ENCODE measurements at regions not wholly inside any gene's neighbourhood (a gene's known extent, or its start where the extent isn't known, plus 50 kb on each side); places are given as distances from the start of the nearest gene placed in this dataset.

DNA sequence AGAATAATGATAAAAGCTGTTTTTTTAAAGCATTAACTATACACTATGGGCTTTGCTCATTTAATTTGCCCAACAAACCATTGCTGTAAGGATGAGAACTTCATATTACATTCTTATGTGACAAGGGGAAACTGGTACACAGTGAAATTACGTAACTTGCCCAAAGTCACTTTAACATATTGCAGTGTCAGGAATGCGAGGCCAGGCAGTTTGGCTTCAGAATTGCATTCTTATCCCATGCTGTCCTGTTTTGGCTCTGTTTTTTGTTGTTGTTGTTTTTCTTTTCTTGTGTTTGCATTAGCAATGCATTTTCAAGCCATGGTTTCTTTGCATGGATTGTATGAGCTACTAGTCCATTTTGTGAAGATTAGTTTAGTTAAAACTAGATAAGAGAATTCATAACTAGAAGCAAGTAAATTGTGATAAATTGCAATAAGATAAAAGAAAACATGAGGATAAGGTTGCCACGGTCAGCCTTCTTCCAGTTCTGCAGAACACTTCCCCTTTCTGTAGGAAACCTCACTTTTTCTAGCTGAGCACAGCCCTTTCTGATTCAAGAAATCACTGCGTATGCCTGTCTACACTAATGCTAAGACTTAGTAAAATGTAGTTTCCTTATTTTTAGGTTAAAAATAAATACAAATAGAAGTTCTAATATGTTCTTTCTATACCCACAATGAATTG is 221.3 kb upstream of the KCNJ16 start:
- no peaks in the 10 kb centered on the region for H3K9me3 ChIP-seq (ENCODE audit: control insufficient read depth, insufficient read depth, low read length)
- no peaks in the 10 kb centered on the region for H3K27me3 ChIP-seq (ENCODE audit: control insufficient read depth, insufficient read depth, low read length)
- CTCF ChIA-PET = no interaction called here
- H3K27ac ChIP-seq (ENCODE audit: low read depth, low read length) = no peak overlapping the region
- no peak for DNase-seq (ENCODE audit: low read depth, low spot score)
- H3K4me3 ChIP-seq (ENCODE audit: low read depth, low read length) = no peak overlapping the region
- POLR2A ChIA-PET = interaction anchor here (1.0 kb wide), 1 partner anchor 18 kb away, joined by 4 read pairs; no protein-coding TSS in a partner anchor
- TF ChIP-seq, protein P1, sequence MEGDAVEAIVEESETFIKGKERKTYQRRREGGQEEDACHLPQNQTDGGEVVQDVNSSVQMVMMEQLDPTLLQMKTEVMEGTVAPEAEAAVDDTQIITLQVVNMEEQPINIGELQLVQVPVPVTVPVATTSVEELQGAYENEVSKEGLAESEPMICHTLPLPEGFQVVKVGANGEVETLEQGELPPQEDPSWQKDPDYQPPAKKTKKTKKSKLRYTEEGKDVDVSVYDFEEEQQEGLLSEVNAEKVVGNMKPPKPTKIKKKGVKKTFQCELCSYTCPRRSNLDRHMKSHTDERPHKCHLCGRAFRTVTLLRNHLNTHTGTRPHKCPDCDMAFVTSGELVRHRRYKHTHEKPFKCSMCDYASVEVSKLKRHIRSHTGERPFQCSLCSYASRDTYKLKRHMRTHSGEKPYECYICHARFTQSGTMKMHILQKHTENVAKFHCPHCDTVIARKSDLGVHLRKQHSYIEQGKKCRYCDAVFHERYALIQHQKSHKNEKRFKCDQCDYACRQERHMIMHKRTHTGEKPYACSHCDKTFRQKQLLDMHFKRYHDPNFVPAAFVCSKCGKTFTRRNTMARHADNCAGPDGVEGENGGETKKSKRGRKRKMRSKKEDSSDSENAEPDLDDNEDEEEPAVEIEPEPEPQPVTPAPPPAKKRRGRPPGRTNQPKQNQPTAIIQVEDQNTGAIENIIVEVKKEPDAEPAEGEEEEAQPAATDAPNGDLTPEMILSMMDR (IDR thresholded peaks at IDR 0.05; ENCODE audit: low read depth, low read length) = no peak

DNA sequence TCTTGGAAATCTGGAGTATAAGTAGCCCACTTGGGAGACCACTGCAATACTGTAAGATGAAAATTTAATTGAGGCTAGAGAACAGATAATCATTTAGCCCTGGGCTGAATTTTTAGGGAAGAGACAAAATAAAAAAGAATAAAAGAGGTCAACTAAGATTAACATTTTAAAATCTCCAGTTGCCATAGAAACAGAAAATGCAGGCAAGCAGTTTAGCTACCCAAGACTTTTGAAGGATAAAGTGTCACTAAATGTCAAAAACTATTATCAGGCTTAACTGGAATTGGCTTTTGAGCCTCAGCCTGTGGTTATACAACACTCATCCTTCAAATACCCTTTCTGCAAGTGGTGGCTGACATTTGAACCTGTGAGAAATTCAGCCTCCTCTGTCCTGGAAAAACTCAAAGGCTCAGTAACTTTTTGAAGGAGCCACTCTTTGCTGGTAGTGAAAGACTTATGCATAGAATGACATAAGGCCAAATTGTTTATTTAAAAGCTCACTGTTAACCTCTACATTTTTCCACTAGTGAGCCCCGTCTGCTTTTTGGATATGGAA is 220.7 kb upstream of the KCNJ16 start:
- CTCF ChIA-PET = no interaction called here
- DNase-seq (ENCODE audit: low read depth, low spot score) = no peak

DNA sequence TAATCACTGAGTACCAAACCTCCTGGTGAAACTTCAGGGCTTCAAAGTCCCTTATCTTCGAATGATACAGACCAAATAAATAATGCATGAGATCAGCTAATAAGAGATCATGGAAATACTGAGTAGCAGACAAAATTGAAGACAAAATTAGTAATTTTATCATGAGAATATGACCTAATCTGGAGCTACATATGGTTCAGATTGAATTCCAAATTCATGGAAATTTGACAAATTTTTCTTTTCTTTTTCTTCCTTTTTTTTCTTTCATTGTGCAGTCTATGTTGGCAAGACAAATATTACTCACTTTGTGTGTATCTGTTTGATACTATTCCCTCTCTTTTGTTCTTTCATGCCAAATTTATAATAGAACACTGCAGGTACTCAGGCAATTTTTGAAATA is 218.1 kb upstream of the KCNJ16 start:
- H3K9me3 ChIP-seq (ENCODE audit: control insufficient read depth, insufficient read depth, low read length) = 0 out of 2 replicates have a peak, but pooled peaks cover 4% of the 10 kb centered on the region
- DNase-seq (ENCODE audit: low read depth, low spot score) = no peak
- H3K27me3 ChIP-seq (ENCODE audit: control insufficient read depth, insufficient read depth, low read length) = no peaks in the 10 kb centered on the region
- ChIA-PET POLR2A (no interaction called here), CTCF (no interaction called here)
- TF ChIP-seq, protein P1 (IDR thresholded peaks at IDR 0.05; ENCODE audit: low read depth, low read length) = no peak
- no peak overlapping the region for H3K4me3 ChIP-seq (ENCODE audit: low read depth, low read length)
- H3K27ac ChIP-seq (ENCODE audit: low read depth, low read length) = no peak overlapping the region

More for the DNA sequence above, 220.7 kb upstream of the KCNJ16 start:
- TF ChIP-seq, protein P1 (IDR thresholded peaks at IDR 0.05; ENCODE audit: low read depth, low read length) = no peak
- POLR2A ChIA-PET = no interaction called here
- no peak overlapping the region for H3K4me3 ChIP-seq (ENCODE audit: low read depth, low read length)
- no peak overlapping the region for H3K27ac ChIP-seq (ENCODE audit: low read depth, low read length)
- no peaks in the 10 kb centered on the region for H3K27me3 ChIP-seq (ENCODE audit: control insufficient read depth, insufficient read depth, low read length)
- no peaks in the 10 kb centered on the region for H3K9me3 ChIP-seq (ENCODE audit: control insufficient read depth, insufficient read depth, low read length)

DNA sequence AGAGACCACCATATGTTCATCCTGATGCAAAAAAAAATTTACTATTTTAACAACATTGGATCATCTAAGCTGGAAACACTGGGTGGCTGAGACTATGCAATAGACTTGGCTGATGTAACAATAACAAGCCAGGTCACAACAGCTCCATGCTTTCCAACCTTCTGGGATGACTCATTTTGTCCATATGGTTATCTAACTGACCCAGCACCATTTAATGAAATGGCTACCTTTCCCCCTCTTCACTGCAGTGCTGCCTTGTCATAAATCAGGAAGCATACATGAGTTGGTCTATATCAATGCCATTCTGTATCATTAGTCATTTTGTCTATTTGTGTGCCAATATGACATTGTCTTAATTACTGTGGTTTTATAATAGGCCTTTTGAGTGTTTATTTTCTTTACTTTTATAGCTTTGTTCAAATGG is 217.6 kb upstream of the KCNJ16 start:
- POLR2A ChIA-PET = no interaction called here
- no peak overlapping the region for H3K27ac ChIP-seq (ENCODE audit: low read depth, low read length)

DNA sequence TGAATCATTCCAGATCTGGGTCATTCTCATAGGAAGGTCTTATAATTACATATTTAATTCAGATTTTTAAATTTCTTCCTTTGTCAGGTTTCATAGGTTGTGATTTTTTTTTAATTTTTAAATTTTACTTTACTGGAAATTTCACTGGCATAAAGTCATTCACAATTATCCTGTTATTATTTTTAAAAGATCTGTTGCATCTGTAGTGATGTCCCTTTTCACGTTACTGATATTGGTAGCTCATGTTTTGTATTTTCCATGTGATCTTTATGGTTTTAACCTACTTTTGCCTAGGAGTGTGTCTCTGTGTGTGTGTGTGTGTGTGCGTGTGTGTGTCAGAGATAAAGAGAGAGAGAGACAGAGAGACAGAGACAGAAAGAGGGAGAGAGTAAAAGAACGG is 216.6 kb upstream of the KCNJ16 start:
- TF ChIP-seq, protein P1 (IDR thresholded peaks at IDR 0.05; ENCODE audit: low read depth, low read length) = no peak
- no peak for DNase-seq (ENCODE audit: low read depth, low spot score)
- POLR2A ChIA-PET = no interaction called here

More for the DNA sequence above, 217.6 kb upstream of the KCNJ16 start:
- CTCF ChIA-PET = no interaction called here
- TF ChIP-seq, protein P1 (IDR thresholded peaks at IDR 0.05; ENCODE audit: low read depth, low read length) = no peak
- DNase-seq (ENCODE audit: low read depth, low spot score) = peak; percentile 66
- Histone ChIP-seq H3K27me3 (ENCODE audit: control insufficient read depth, insufficient read depth, low read length) (no peaks in the 10 kb centered on the region), H3K4me3 (ENCODE audit: low read depth, low read length) (no peak overlapping the region), H3K9me3 (ENCODE audit: control insufficient read depth, insufficient read depth, low read length) (0 out of 2 replicates have a peak, but pooled peaks cover 4% of the 10 kb centered on the region)

More for the DNA sequence above, 216.6 kb upstream of the KCNJ16 start:
- CTCF ChIA-PET = no interaction called here
- H3K9me3 ChIP-seq (ENCODE audit: control insufficient read depth, insufficient read depth, low read length) = 0 out of 2 replicates have a peak, but pooled peaks cover 4% of the 10 kb centered on the region
- no peaks in the 10 kb centered on the region for H3K27me3 ChIP-seq (ENCODE audit: control insufficient read depth, insufficient read depth, low read length)
- H3K4me3 ChIP-seq (ENCODE audit: low read depth, low read length) = no peak overlapping the region
- no peak overlapping the region for H3K27ac ChIP-seq (ENCODE audit: low read depth, low read length)

Data from AG04450 (cell line).